ENCODE measurements at regions not wholly inside any gene's neighbourhood (a gene's known extent, or its start where the extent isn't known, plus 50 kb on each side); places are given as distances from the start of the nearest gene placed in this dataset.
"Not testable (repeated sequence)": the region's sequence is repeated elsewhere in the genome, so short reads cannot be mapped to it uniquely, and the experiment has no call there.

GRCh38 chr2:180823546-180824141 is 156.8 kb upstream of the UBE2E3 start:
- Histone ChIP-seq H3K36me3 (ENCODE audit: insufficient read depth, low read length) (no peaks in the 10 kb centered on the region), H3F3A (ENCODE audit: insufficient read depth, low read length, poor library complexity, severe bottlenecking) (no peaks in the 10 kb centered on the region), H3K4me2 (ENCODE audit: low read length) (no peak overlapping the region), H3K9me3 (ENCODE audit: low read length) (no peaks in the 10 kb centered on the region), H4K20me1 (ENCODE audit: insufficient read depth) (no peaks in the 10 kb centered on the region), H3K27ac (ENCODE audit: low read length) (no peak overlapping the region), H3K9ac (ENCODE audit: low read length) (no peak overlapping the region), H3K79me2 (replicated peaks; ENCODE audit: insufficient read depth, low read length) (no peaks in the 10 kb centered on the region), H2AFZ (ENCODE audit: low read depth, low read length) (no peak overlapping the region), H3K4me3 (ENCODE audit: low read length) (no peak overlapping the region), H3K9me2 (ENCODE audit: insufficient read depth, low read length) (no peaks in the 10 kb centered on the region), H3K27me3 (ENCODE audit: insufficient read depth, low read depth, low read length) (no peaks in the 10 kb centered on the region)
- TF ChIP-seq SMC3 (conservative IDR thresholded peaks at IDR 0.05; ENCODE audit: poor library complexity) (no peak), TAF1 (IDR thresholded peaks at IDR 0.05; ENCODE audit: low read depth) (no peak), EZH2 (IDR thresholded peaks at IDR 0.05; ENCODE audit: borderline replicate concordance, insufficient read depth, low read length, poor library complexity, severe bottlenecking) (no peak), MXI1 (conservative IDR thresholded peaks at IDR 0.05; ENCODE audit: poor library complexity, severe bottlenecking) (no peak), EP300 (conservative IDR thresholded peaks at IDR 0.05; ENCODE audit: poor library complexity, severe bottlenecking) (no peak), POLR2AphosphoS5 (IDR thresholded peaks at IDR 0.05) (no peak), RAD21 (conservative IDR thresholded peaks at IDR 0.05) (no peak)
- TF ChIP-seq, protein P1, sequence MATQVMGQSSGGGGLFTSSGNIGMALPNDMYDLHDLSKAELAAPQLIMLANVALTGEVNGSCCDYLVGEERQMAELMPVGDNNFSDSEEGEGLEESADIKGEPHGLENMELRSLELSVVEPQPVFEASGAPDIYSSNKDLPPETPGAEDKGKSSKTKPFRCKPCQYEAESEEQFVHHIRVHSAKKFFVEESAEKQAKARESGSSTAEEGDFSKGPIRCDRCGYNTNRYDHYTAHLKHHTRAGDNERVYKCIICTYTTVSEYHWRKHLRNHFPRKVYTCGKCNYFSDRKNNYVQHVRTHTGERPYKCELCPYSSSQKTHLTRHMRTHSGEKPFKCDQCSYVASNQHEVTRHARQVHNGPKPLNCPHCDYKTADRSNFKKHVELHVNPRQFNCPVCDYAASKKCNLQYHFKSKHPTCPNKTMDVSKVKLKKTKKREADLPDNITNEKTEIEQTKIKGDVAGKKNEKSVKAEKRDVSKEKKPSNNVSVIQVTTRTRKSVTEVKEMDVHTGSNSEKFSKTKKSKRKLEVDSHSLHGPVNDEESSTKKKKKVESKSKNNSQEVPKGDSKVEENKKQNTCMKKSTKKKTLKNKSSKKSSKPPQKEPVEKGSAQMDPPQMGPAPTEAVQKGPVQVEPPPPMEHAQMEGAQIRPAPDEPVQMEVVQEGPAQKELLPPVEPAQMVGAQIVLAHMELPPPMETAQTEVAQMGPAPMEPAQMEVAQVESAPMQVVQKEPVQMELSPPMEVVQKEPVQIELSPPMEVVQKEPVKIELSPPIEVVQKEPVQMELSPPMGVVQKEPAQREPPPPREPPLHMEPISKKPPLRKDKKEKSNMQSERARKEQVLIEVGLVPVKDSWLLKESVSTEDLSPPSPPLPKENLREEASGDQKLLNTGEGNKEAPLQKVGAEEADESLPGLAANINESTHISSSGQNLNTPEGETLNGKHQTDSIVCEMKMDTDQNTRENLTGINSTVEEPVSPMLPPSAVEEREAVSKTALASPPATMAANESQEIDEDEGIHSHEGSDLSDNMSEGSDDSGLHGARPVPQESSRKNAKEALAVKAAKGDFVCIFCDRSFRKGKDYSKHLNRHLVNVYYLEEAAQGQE (IDR thresholded peaks at IDR 0.05; ENCODE audit: borderline replicate concordance) = no peak
- TF ChIP-seq, protein P2, sequence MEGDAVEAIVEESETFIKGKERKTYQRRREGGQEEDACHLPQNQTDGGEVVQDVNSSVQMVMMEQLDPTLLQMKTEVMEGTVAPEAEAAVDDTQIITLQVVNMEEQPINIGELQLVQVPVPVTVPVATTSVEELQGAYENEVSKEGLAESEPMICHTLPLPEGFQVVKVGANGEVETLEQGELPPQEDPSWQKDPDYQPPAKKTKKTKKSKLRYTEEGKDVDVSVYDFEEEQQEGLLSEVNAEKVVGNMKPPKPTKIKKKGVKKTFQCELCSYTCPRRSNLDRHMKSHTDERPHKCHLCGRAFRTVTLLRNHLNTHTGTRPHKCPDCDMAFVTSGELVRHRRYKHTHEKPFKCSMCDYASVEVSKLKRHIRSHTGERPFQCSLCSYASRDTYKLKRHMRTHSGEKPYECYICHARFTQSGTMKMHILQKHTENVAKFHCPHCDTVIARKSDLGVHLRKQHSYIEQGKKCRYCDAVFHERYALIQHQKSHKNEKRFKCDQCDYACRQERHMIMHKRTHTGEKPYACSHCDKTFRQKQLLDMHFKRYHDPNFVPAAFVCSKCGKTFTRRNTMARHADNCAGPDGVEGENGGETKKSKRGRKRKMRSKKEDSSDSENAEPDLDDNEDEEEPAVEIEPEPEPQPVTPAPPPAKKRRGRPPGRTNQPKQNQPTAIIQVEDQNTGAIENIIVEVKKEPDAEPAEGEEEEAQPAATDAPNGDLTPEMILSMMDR (IDR thresholded peaks at IDR 0.05; ENCODE audit: poor library complexity, severe bottlenecking) = no peak

GRCh38 chr2:180819106-180819505 is 161.3 kb upstream of the UBE2E3 start:
- Histone ChIP-seq H3K79me2 (replicated peaks; ENCODE audit: insufficient read depth, low read length) (no peaks in the 10 kb centered on the region), H3K27me3 (ENCODE audit: insufficient read depth, low read depth, low read length) (no peaks in the 10 kb centered on the region), H3K9me3 (ENCODE audit: low read length) (no peaks in the 10 kb centered on the region), H3K9me2 (ENCODE audit: insufficient read depth, low read length) (no peaks in the 10 kb centered on the region), H2AFZ (ENCODE audit: low read depth, low read length) (no peak overlapping the region), H3K4me2 (ENCODE audit: low read length) (no peak overlapping the region), H3K4me3 (ENCODE audit: low read length) (no peak overlapping the region), H3K36me3 (ENCODE audit: insufficient read depth, low read length) (no peaks in the 10 kb centered on the region), H3K27ac (ENCODE audit: low read length) (no peak overlapping the region), H3K9ac (ENCODE audit: low read length) (no peak overlapping the region), H3F3A (ENCODE audit: insufficient read depth, low read length, poor library complexity, severe bottlenecking) (no peaks in the 10 kb centered on the region), H4K20me1 (ENCODE audit: insufficient read depth) (no peaks in the 10 kb centered on the region)
- TF ChIP-seq EP300 (conservative IDR thresholded peaks at IDR 0.05; ENCODE audit: poor library complexity, severe bottlenecking) (no peak), POLR2AphosphoS5 (IDR thresholded peaks at IDR 0.05) (no peak), MXI1 (conservative IDR thresholded peaks at IDR 0.05; ENCODE audit: poor library complexity, severe bottlenecking) (no peak), RAD21 (conservative IDR thresholded peaks at IDR 0.05) (no peak), SMC3 (conservative IDR thresholded peaks at IDR 0.05; ENCODE audit: poor library complexity) (no peak), EZH2 (IDR thresholded peaks at IDR 0.05; ENCODE audit: borderline replicate concordance, insufficient read depth, low read length, poor library complexity, severe bottlenecking) (no peak), TAF1 (IDR thresholded peaks at IDR 0.05; ENCODE audit: low read depth) (no peak)
- TF ChIP-seq, protein P1 (IDR thresholded peaks at IDR 0.05; ENCODE audit: borderline replicate concordance) = no peak
- TF ChIP-seq, protein P2 (IDR thresholded peaks at IDR 0.05; ENCODE audit: poor library complexity, severe bottlenecking) = no peak

DNA sequence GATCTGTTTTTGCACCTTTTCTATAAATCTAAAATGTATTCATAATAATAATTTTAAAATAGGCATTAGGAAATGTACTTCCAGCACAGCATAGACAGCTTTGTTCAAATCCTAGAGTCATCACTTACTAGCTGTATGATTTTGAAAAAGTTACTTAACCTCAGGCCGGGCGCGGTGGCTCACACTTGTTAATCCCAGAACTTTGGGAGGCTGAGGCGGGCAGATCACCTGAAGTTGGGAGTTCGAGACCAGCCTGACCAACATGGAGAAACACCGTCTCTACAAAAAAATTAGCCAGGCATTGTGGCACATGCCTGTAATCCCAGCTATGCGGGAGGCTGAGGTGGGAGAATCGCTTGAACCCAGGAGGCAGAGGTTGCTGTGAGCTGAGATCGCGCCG is 161.7 kb upstream of the UBE2E3 start:
- not testable (repeated sequence) for H3K27ac ChIP-seq (ENCODE audit: low read length); H2AFZ ChIP-seq (ENCODE audit: low read depth, low read length); H3K9ac ChIP-seq (ENCODE audit: low read length); H3K27me3 ChIP-seq (ENCODE audit: insufficient read depth, low read depth, low read length); H3K4me3 ChIP-seq (ENCODE audit: low read length); H3K36me3 ChIP-seq (ENCODE audit: insufficient read depth, low read length); H3K9me3 ChIP-seq (ENCODE audit: low read length); H4K20me1 ChIP-seq (ENCODE audit: insufficient read depth); H3K4me2 ChIP-seq (ENCODE audit: low read length); H3F3A ChIP-seq (ENCODE audit: insufficient read depth, low read length, poor library complexity, severe bottlenecking); H3K9me2 ChIP-seq (ENCODE audit: insufficient read depth, low read length); H3K79me2 ChIP-seq (replicated peaks; ENCODE audit: insufficient read depth, low read length)

Measured in neural cell (in vitro differentiated cells).